GM18907 (cell line): ENCODE measurements at regions not wholly inside any gene's neighbourhood (a gene's known extent, or its start where the extent isn't known, plus 50 kb on each side); places are given as distances from the start of the nearest gene placed in this dataset.

Experiments
- ATAC-seq: cut with Tn5 transposase; IDR thresholded peaks from one replicate; pipeline ENCODE4 v1.9.1; 2021; ENCODE audit warnings: mild to moderate bottlenecking, moderate library complexity; ENCODE audit not compliant: unreplicated experiment

DNA sequence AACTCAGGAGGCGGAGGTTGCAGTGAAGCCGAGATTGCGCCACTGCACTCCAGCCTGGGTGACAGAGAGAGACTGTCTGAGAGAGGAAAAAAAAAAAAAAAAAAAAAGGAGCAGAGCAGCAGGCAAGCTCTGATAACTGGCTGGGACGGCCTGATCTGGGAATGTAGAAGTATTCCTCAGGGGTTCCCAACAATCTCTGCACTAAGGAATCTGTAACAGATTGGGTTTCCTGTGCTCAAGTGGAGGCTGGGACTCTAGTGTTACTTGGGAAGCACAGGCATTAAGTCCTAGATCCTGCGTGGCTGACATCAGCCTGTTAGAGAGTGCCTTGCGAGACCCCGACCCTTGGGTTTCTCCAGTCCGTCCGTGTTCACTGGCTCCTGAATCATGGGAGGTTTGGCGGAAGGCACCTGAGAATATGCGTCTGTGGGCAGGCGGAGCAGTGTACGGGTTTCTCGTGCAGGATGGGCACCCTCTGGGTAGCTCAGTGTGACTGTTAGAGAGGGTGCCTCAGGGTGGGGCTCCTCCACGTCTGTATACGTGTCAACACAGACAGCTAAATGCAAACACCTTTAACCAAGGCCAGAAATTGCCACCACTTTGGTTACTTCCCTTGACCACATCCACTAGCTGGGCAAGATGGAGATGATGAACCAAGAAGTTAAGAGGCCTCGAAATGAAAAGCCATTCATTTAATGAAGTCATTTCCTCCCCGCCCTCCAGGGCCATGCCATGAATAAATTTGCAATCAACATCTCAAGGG lies 174.9 kb upstream of the RPL38 start:
- ATAC-seq = no peak

- no peak for ATAC-seq
Measured at GRCh38 chr17:74031316-74032090, 172.0 kb upstream of the RPL38 start.

DNA sequence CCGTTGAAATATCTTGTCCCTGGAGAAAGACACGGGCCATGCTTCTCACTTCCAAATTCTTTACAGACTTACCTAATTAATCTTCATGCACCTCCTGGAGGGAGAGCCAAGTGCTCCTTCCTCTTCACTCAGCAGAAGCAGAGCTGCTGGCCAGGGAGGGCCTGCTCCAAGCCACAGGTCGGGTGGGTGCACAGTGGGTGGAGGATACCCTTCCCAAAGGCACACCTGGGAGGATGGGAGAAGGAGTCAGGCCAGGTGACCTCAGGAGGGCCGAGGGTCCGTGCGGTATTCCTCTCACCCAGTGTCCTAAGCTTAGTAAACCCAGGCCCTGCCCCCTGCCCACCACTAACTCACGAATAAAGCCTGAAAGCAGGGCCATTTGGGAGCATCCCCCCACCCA lies 171.3 kb upstream of the RPL38 start:
- no peak for ATAC-seq

GRCh38 chr17:74037320-74037719 lies 166.2 kb upstream of the RPL38 start:
- no peak for ATAC-seq

GRCh38 chr17:74040291-74040690 lies 163.2 kb upstream of the RPL38 start:
- no peak for ATAC-seq

- no peak for ATAC-seq
Measured at GRCh38 chr17:74040729-74041128, 162.7 kb upstream of the RPL38 start.

DNA sequence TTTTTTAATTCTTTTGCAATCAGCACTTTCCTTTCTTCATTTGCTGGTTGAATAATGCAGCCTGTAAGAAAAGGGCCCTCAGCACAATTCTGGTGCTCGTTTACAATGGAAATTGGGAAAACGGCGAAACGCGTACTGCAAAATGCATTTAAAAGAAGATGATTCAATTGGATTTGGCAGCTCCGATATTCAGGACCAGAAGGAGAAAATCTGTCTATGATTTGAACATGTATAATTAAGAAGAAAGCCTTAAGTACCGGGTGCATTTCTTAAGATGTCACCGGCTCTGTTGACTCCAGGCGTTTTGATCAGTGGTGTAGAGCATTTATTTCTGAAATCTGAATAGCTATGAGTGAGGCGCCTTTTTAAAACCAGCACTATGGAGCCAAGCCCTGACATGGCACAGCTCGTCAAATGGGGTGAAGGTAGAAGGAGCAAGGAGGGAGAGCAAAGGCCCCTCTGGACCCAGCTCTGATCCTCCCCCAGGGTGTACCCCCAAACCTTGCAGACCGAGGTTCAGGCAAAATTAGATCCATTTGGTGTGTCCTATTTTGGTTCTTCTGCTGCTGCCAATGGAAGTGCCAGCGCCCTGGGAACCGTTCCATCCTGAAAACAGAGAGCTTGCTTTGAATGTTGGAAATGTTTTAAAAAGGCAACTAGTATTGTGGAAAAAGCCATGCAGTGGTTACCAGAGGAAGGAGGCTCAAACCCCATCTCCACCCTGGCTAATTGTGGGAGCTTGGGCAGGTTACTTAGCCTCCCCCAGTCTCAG lies 161.4 kb upstream of the RPL38 start:
- no peak for ATAC-seq

GRCh38 chr17:74042744-74043486 lies 160.6 kb upstream of the RPL38 start:
- ATAC-seq = no peak

- ATAC-seq = no peak
Measured at GRCh38 chr17:74043976-74044375, 159.5 kb upstream of the RPL38 start.

DNA sequence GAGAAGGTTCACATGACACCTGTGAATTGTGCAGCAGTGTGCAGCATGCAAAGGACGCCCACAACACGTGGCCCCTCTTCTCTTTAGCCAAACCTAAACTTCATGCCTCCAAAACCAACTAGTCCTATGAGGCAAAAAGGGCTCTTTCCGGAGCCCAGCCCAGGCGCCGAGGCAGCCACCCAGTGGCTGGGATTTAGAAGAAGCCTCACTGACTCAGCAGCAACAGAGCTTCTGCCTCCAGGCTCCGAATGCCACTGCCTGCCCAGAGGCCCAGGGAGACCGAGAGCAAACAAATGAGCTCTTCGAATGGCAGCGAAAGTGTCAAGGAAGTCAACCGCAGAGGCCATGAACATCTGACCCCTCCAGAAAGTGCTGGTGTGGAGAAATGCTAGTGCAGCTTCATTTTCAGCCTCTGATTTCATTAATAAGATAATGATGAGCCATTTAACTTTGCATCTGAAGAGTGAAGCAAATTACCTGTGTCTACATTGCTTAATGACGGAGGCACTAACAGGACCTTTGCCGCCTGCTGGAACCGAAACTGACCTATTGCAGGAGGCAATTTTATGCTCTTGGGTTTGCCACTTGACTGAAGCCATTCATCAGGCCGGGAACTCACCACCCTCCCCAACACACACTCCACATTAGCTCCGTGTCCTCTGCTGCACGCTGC lies 157.7 kb upstream of the RPL38 start:
- no peak for ATAC-seq

DNA sequence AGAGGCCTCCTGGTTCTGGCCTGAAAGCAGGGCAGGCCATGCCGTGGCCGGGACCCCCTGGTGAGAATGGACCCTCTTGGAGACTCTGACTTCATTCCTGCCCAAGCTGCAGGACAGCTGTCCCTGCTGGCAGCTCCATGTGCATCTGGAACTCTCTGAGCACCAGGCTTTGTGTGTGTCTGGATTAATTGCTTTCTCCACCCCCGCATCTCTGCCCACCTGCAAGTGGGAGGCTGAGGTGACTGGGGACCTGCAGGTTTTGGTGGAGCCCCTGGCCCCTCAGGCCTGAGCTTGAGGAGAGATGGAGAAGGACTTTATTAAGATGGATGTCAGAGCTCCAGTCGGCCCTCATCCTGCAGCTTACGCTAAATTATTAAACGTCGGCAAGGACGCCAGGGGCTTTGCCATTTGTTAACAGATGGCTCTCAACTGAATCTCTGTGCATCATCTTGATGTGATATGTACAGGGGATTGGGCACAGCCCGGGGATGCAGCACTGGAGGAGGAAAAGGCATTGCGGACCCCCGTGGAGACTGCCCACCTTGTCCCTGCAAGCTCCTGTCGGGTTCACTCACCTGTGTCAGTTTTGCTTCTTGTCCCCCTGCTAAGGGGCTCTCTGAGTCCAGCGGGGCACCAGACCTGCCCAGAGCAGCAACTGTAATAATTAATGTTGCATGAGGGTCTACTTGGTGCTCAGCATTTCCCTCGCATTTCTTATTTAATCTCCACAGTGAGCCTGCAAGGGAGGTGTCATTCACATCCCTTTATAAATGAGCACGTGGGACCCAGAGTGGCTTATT lies 154.1 kb upstream of the RPL38 start:
- ATAC-seq = no peak

GRCh38 chr17:74049967-74050458 lies 153.5 kb upstream of the RPL38 start:
- no peak for ATAC-seq

DNA sequence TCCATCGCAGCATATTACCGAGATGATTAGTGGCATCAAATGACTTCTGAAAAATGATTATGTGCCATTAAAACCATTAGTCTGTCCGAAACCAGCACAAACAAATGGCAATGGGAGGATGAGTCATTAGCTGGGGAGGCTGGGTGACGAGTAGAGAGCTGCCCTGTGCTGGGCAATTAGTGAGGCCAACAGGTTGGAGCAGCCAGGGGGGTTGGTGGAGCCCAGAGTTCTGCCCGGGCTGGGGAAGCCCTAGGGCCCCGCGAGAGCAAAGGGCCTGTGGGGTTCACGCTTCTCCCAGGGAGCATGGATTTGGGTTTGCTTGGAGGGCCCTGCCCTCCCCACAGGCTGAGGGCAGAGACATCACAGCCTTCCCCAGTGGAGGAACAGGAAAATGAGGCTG lies 152.1 kb upstream of the RPL38 start:
- ATAC-seq = no peak

DNA sequence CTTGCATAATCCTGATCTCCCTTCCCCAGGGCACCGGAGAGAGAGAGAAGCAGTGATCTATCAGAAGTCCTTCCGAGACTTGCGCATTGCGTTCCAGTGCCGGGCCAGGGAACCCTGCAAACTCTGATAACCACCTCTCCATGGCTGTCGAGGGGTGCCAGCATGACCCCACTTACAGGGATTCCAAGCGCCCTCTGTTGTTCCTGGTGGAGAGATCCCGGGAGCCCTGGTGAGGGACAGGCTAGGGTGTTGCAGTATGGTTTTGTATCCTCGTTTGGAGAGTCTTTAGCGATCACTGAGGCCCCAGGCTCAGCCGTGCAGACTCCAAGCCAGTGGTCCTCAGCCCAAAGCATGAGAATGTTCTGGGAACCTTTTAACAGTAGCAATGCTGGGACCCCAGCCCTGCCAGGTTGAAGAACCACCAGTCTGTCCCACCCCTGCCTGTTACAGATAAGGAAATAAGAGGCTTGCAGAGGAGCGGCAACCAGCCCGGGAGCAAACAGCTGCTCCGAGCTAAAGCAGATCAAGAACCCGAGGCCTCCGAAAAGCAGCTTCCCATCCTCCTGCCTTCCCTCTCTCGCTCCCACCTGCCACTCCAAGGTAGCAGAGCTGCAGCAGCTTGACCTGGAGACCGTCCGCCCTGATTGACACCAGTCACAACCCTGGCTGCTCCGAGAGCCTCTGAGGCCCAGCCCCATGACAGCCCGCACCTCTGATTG lies 150.3 kb upstream of the RPL38 start:
- ATAC-seq = no peak

GRCh38 chr17:74053712-74054078 lies 149.8 kb upstream of the RPL38 start:
- no peak for ATAC-seq

DNA sequence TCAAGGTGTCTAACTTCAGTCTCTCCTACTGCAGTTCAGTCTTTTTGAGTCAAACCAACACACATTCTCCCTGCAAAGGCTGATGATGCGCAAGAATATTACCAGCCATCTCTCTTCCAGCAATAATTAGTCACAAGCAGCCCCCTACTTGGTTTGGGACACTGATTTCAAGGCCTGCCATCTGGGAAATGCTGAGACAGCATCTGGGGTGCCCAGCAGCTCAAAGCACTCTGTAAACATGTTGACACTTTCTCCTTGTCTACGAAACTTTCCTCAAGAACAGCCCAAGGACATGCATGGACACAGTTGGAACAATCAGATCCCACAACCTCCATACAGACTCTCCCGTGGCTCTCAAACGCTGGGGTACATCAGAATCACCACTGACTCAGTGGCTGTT lies 149.2 kb upstream of the RPL38 start:
- ATAC-seq = no peak

- no peak for ATAC-seq
Measured at GRCh38 chr17:74055508-74056160, 147.8 kb upstream of the RPL38 start.

DNA sequence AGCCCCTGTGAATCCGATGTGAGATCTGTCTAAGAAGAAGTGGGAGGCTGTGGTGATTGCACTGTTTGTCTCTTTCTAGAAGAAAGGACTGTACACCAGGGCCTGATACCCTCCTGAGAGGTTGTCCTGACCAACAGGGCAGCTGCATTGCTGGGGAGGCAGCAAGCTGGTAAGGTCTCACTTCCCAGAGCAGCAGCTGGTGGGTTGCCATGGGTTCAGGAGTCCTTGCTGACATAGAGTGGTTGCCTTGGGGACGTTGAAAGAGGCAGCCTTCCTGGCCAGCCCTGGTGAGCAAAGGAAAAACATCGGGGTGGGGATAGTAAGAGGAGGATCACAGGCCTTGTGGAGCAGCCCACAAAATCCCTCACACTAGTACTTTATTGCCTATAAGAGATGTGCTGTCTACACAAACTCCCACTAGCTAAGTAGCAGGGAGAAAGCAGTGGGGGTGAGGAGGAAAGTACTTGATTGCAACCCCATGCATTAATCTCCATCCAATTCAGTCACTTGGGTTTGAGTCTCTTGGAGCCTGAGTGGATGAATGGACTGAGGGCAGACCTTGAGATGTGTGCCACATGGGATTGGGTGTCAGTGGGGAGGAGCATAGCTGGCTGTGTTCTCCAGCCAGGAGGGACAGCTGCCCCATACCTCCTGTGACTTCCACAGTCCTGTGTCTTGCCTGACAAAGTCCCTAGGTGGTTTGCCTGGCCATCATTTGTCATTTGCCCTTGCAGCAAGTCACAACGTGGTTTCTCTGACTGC lies 143.8 kb upstream of the RPL38 start:
- ATAC-seq = no peak
